ENCODE measurements at regions not wholly inside any gene's neighbourhood (a gene's known extent, or its start where the extent isn't known, plus 50 kb on each side); places are given as distances from the start of the nearest gene placed in this dataset.
"Not testable (repeated sequence)": the region's sequence is repeated elsewhere in the genome, so short reads cannot be mapped to it uniquely, and the experiment has no call there.

DNA sequence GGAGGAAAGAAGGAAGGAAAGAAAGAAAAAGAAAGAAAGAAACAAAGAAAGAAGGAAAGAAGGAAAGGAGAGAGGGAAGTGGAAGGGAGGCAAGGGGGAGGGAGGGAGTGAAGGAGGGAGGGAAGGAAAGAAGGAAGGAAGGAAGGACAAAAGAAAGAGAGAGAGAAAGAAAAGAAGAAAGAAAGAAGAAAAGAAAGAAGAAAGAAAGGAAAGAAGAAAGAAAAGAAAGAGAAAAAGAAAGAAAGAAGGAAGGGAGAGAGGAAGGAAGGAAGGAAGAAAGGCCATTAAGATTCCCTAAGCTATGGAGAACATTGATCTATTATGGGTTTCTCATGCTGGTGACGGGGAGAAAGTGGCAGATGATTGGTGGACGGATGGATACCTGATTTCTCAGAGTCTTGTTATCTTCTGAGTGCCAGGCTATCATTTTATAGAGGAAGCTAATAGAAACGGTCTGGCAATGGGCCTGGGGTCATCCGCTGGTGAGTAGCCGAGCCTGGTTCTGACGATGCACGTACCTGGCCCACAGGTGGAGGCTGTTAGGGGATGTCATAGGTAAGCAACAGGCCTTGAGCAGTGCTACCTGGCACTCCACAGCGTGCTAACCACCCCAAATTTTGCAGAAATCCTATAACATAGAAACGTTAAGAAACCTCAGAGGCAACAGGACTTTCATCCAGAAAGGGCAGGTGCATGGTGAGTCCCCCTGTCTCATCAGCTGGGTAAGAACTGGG lies 142.9 kb downstream of the SHOX start:
- DNase-seq (ENCODE audit: low read depth in 4 of 4, low spot score in 3 of 4) = no peak

DNA sequence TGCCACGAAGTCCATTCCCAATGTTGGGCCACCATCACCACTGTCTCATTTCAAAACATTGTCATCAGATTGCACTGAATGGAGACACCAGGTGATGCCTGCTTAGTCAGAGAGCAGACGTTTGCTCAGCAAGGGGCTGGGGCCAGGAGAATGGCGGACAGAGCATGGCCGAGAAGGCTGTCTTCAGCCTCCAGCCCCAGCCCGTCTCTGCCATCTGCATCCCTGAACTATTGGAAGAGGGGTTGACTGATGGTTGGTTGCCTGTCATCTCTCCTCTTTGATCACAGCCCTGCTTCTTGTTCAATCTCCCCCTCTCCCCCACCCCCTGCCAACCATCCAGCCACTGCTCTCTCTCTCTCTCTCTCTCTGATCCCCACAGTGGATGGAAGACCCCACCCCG lies 140.9 kb downstream of the SHOX start:
- DNase-seq (ENCODE audit: low read depth in 4 of 4, low spot score in 3 of 4) = no peak

- no peak for DNase-seq (ENCODE audit: low read depth in 4 of 4, low spot score in 3 of 4)
Measured at GRCh38 chrX:769796-770195, 139.2 kb downstream of the SHOX start.

DNA sequence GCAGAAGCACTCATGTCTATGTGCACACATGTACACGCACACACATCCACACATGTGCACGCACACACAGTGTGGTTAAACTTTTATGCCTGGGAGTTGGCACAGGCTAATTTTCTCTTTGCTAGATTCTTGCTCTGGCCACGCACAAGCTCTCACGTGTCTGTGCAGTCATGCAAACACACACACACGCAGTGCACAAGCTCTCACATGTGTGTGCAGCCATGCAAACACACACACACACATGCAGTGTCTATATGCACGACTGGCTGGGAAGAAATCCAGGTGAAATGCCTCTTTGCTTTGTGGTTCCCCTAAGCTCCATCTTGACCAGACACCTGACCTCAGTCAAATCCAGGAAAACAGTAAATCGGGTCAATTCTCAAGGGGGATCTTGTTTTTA lies 138.0 kb downstream of the SHOX start:
- DNase-seq (ENCODE audit: low read depth in 4 of 4, low spot score in 3 of 4) = no peak

- no peak for DNase-seq (ENCODE audit: low read depth in 4 of 4, low spot score in 3 of 4)
Measured at GRCh38 chrX:758917-759316, 128.3 kb downstream of the SHOX start.

GRCh38 chrX:750812-751211 lies 120.2 kb downstream of the SHOX start:
- DNase-seq (ENCODE audit: low read depth in 4 of 4, low spot score in 3 of 4) = no peak

- no peak for DNase-seq (ENCODE audit: low read depth in 4 of 4, low spot score in 3 of 4)
Measured at GRCh38 chrX:750263-750662, 119.7 kb downstream of the SHOX start.

DNA sequence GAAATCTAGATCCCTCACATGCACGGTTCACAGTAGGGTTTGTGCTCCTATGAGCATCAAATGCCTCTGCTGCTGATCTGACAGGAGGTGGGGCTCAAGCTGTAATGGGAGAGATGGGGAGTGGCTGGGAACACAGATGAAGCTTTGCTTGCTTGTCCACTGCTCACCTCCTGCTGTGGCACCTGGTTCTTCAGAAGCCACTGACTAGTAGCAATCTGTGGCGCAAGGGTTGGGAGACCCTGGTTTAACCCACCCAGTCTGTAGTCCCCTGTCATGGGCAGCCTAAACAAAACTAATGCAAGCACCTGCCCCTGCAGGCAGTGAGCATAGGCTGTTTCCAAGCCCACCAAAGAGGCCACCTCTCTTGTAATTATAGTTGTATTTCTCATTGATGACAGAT lies 116.6 kb downstream of the SHOX start:
- DNase-seq (ENCODE audit: low read depth in 4 of 4, low spot score in 3 of 4) = no peak

GRCh38 chrX:739611-740010 lies 109.0 kb downstream of the SHOX start:
- DNase-seq (ENCODE audit: low read depth in 4 of 4, low spot score in 3 of 4) = no peak

DNA sequence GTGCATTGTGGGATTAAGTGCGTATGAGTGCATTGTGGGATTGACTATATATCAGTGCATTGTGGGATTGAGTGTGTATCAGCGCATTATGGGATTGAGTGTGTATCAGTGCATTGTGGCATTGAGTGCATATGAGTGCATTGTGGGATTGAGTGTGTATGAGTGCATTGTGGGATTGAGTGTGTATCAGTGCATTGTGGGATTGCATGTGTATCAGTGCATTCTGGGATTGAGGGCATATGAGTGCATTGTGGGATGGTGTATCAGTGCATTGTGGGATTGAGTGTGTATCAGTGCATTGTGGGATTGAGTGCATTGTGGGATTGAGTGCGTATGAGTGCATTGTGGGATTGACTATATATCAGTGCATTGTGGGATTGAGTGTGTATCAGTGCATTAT lies 106.4 kb downstream of the SHOX start:
- not testable (repeated sequence) for DNase-seq (ENCODE audit: low read depth in 4 of 4, low spot score in 3 of 4)

DNA sequence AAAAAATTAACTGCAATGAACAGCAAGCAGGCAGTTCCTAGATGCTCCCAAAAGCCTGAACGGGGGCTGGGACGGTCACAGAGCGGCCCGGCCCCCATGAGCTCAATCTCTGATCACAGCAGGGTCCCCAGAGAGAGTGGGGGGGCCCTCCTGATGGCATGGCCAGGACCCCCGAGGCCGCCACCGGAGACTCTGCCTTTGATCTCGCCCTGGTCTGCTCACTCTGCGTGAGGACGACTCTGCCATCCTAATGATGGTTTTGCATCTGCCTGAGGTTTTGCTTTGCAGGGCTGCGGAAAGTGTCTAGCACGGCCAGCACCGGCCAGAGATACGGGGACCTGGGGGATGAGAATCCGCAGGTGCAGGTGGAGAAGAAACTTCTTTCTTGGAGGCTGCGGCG lies 103.8 kb downstream of the SHOX start:
- no peak for DNase-seq (ENCODE audit: low read depth in 4 of 4, low spot score in 3 of 4)

DNA sequence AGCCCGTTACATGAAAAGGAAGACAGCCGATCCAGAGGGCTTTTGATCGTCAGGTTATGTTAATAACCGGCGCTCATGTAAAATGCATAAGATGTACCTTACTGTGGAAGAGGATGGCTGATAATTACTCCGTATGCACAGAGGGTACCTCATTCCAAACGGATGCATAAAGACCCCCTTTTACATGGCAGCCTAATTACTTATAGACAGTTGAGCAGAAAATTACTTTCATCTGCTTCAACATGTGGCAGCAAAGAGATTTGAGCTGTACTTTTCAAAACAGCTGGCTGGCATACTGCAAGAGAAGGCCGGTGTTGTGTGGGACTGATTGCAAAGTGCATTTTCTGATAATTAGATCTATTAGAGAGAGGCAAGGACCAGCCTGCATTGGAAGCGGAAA lies 103.4 kb downstream of the SHOX start:
- DNase-seq (ENCODE audit: low read depth in 4 of 4, low spot score in 3 of 4) = no peak

DNA sequence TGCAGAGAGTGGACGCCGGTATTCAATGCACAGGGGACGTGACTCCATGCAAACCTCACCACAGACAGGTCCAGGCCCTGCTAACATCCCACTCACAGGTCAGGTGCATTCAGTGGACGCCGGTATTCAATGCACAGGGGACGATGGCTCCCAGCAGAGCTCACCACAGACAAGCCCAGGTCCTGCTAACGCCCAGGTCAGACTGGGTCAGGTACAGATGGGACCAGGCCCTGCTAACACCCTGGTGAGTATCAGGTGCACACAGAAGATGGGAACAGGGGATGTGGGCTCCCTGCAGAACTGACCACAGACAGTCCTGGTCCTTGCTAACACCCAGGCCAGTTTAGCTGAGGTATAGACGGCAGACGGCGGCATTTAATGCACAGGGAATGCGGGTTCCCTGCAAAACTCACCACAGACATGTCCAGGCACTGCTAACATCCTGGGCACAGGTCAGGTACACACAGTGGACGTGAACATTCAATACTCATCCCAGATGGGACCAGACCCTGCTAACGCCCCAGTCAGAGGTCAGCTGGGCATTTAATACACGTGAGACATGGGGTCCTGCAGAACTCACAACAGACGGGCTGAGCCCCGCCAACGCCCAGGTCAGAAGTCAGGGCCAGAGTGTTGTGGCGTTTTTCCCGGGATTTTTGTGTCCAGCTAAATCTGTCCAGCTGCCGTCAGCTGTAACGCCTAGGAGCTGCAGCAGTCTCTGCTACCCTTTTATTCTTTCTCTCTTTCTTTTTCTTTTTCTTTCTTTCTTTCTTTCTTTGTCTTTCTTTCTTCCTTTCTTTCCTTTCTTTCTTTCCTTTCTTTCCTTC lies 99.2 kb downstream of the SHOX start:
- DNase-seq (ENCODE audit: low read depth in 4 of 4, low spot score in 3 of 4) = no peak

- DNase-seq (ENCODE audit: low read depth in 4 of 4, low spot score in 3 of 4) = not testable (repeated sequence)
Measured at GRCh38 chrX:729101-729500, 98.5 kb downstream of the SHOX start.

DNA sequence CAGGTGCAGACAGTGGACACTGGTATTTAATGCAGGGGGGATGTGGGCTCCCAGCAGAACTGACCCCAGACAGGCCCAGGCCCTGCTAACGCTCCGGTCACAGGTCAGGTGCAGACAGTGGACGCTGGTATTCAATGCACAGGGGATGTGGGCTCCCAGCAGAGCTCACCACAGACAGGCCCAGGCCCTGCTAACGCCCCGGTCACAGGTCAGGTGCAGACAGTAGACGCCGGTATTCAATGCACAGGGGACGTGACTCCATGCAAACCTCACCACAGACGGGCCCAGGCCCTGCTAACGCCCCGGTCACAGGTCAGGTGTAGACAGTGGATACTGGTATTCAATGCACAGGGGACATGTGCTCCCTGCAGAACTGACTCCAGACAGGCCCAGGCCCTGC lies 98.0 kb downstream of the SHOX start:
- not testable (repeated sequence) for DNase-seq (ENCODE audit: low read depth in 4 of 4, low spot score in 3 of 4)

DNA sequence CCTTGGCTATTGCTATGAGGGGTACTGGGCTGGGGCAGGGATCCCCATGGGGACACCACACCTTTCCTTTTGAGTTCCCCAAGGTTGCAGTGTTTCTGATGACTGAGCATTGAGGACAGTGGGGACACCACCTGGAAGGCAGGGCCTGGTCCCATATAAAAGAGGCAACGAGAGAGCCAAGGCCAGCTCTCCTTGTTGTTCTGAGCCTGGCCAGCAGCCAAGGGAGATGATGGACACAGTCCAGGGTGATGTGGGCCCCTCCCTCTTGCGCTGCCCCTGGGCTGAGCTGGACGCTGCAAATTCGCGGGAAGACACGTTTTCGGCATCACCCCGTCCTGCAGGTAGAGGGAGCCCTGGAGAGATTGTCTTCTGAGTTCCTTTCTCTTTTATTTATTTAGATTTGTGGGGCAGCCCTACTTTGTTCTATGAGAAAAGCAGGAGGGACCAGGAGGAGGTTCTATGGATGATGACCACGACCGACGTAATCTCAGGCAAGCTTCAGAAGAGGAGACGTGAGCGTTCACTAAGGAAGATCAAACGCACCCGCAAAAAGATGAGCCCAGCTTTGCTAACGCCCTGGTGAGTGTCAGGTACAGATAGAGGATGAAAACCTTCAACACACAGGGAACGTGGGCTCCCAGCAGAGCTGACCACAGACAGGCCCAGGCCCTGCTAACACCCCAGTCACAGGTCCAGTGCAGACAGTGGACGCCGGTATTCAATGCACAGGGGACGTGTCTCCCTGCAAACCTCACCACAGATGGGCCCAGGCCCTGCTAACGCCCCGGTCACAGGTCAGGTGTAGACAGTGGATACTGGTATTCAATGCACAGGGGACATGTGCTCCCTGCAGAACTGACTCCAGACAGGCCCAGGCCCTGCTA lies 97.4 kb downstream of the SHOX start:
- DNase-seq (ENCODE audit: low read depth in 4 of 4, low spot score in 3 of 4) = no peak

- DNase-seq (ENCODE audit: low read depth in 4 of 4, low spot score in 3 of 4) = no peak
Measured at GRCh38 chrX:725971-726370, 95.4 kb downstream of the SHOX start.

DNA sequence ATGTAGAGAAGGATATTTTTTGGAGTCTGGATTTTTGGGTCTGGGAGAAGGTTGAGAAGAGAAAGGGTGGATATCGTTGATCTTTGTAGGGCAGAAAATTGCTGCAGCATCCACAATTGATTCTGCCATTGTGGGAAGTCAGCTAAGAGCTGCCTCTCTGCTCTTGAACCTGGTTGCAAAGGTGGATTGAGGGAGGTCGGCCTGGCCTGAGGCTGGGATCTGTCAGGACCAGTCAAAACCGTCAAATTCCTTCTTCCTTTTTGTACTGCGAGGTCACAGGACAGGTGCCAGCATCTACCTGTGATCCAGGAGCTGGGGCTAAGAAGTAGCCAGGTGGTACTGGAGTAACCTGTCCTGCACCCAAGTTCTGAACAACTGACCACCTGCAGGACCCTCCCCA lies 93.7 kb downstream of the SHOX start:
- no peak for DNase-seq (ENCODE audit: low read depth in 4 of 4, low spot score in 3 of 4)

DNA sequence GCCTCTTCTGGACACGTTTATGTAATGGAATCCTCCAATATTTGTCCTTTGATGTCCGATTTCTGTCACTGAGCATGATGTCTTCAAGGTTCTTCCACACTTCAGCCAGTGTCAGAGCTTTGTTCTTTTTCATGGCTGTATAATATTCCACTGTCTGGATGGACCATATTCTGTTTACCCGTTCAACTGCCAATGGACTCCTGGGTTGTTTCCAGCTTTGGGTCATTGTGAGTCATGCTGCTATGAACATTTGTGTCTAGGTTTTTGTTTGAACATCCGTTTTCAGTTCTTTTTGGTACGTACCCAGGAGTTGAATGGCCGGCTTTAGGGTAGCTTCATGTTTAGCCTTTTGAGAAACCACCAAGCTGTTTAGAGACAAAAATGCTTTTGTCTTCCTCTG lies 93.2 kb downstream of the SHOX start:
- no peak for DNase-seq (ENCODE audit: low read depth in 4 of 4, low spot score in 3 of 4)

DNA sequence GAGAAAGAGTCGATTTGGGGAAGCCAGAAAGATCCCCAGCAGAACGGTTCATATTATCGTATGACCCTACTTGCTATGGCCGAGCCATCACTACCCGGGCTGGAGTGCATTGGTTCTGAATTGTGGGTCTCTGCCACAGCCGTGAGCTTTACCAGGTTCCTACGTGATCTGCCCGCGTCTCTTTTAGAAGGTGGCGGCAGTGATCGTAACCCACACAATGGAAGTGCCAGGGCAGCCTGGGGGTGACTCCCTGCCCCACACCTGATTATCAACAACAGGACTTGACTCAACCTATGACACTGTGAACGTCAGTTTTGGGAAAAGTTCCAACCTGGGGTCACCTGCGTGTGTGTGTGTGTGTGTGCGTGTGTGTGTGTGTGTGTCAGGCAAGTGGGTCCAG lies 90.8 kb downstream of the SHOX start:
- DNase-seq (ENCODE audit: low read depth in 4 of 4, low spot score in 3 of 4) = no peak

DNA sequence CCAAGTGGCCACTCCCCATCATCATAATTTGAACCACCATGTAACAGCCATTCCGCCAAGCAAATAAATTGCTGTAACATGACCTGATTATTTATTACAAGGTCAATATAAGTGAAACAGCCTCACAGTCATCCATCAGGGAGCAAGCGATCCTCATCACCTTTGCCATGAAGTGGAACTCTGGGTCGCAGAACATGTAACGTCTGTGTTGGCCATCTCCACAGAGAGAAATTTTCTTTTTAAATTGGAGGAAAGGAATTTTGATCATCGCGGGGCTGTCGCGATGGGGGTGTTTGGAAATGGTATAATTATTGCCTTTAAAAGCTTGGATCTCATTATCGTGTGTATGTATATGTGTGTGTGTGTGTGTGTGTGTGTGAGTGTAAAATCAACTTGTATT lies 90.2 kb downstream of the SHOX start:
- DNase-seq (ENCODE audit: low read depth in 4 of 4, low spot score in 3 of 4) = no peak
